Endothelial cell of umbilical vein (primary cell): ENCODE measurements at regions not wholly inside any gene's neighbourhood (a gene's known extent, or its start where the extent isn't known, plus 50 kb on each side); places are given as distances from the start of the nearest gene placed in this dataset.

Experiments
- BruUV-seq: library from RNA; stranded (reverse); fragments of 400-500 nt; replicated peaks from 2 replicates; lab custom pipeline; 2021; lab: Mats Ljungman, UMichigan
- CTCF ChIA-PET: fragments of 300-600, 350-600 bp; sonication (Branson Sonifier 250); formaldehyde crosslinking; loops from one replicate; lab custom pipeline; 2021; ENCODE audit warnings: antibody characterized with exemption, inconsistent platforms; lab: Charles Lee
- POLR2A ChIA-PET: fragments of 300-600, 350-600 bp; sonication (Branson Sonifier 250); formaldehyde crosslinking; loops from one replicate; lab custom pipeline; 2021; ENCODE audit warnings: antibody characterized with exemption, inconsistent platforms; lab: Charles Lee
- DNase-seq: peaks from one replicate; pipeline ENCODE4 v3.0.0-alpha.2; 2011; ENCODE audit warnings: low read depth, low spot score
- FAIRE-seq: peaks from 2 replicates; lab custom pipeline; 2011; peaks lifted over from hg19 to GRCh38; lab: Jason Lieb, UNC
- H2AFZ ChIP-seq: 2 replicates; pipeline ENCODE4 v1.6.0; 2012; ENCODE audit warnings: low read depth, low read length, control low read depth, inconsistent platforms
- H3K27ac ChIP-seq: 2 replicates; pipeline ENCODE4 v1.5.1; 2011; ENCODE audit warnings: low read depth, mild to moderate bottlenecking, control low read depth, low read length, moderate library complexity; ENCODE audit not compliant: insufficient read depth
- H3K27me3 ChIP-seq, 2 experiments: 2 replicates each; pipeline versions ENCODE4 v1.6.0 to v1.6.1; 2011; ENCODE audit warnings: low read length in 2 of 2, mixed read lengths in 1 of 2; ENCODE audit not compliant: control insufficient read depth in 2 of 2, insufficient read depth in 2 of 2
- H3K36me3 ChIP-seq, 2 experiments: 2 replicates in 1 of 2; 3 replicates in 1 of 2; pipeline ENCODE4 v1.5.1; 2011; ENCODE audit warnings: low read length in 2 of 2, mild to moderate bottlenecking in 1 of 2, moderate library complexity in 1 of 2; ENCODE audit not compliant: control insufficient read depth in 2 of 2, insufficient read depth in 2 of 2; ENCODE audit errors: extremely low read depth in 1 of 2
- H3K4me1 ChIP-seq: 3 replicates; pipeline ENCODE4 v1.5.1; 2011; ENCODE audit warnings: mild to moderate bottlenecking, low read length; ENCODE audit not compliant: control insufficient read depth, insufficient read depth; ENCODE audit errors: extremely low read depth
- H3K4me2 ChIP-seq: 2 replicates; pipeline ENCODE4 v1.6.1; 2011; ENCODE audit warnings: low read length, control low read depth, mixed read lengths; ENCODE audit not compliant: insufficient read depth
- H3K4me3 ChIP-seq, 3 experiments: fragments of 200-600 bp in 1 of 3; sonication (generic), shearing (Covaris generic) in 1 of 3; replicated peaks in 1 of 3; 2 replicates each; pipeline ENCODE4 v1.5.1; 2011 to 2016; ENCODE audit warnings: control low read depth in 3 of 3, low read length in 3 of 3, mild to moderate bottlenecking in 2 of 3, inconsistent platforms in 1 of 3, low read depth in 1 of 3, moderate library complexity in 1 of 3; ENCODE audit not compliant: insufficient read depth in 1 of 3
- H3K79me2 ChIP-seq: 2 replicates; pipeline ENCODE4 v1.6.0; 2012; ENCODE audit warnings: low read length, inconsistent platforms; ENCODE audit not compliant: control insufficient read depth, insufficient read depth
- H3K9ac ChIP-seq: replicated peaks from 2 replicates; pipeline ENCODE3; 2011; ENCODE audit warnings: low read length, control low read depth; ENCODE audit not compliant: insufficient read depth; ENCODE audit errors: extremely low read depth
- H3K9me1 ChIP-seq: replicated peaks from 3 replicates; pipeline ENCODE4 v1.6.0; 2011; ENCODE audit warnings: mild to moderate bottlenecking, low read length; ENCODE audit not compliant: control insufficient read depth, insufficient read depth; ENCODE audit errors: extremely low read depth
- H3K9me3 ChIP-seq: replicated peaks from 2 replicates; pipeline ENCODE4 v1.5.1; 2012; ENCODE audit warnings: low read length, inconsistent platforms; ENCODE audit not compliant: control insufficient read depth, insufficient read depth
- H4K20me1 ChIP-seq: replicated peaks from 2 replicates; pipeline ENCODE3; 2011; ENCODE audit warnings: mild to moderate bottlenecking, low read length; ENCODE audit not compliant: control insufficient read depth, insufficient read depth; ENCODE audit errors: extremely low read depth
- EZH2 ChIP-seq: IDR thresholded peaks from 2 replicates; pipeline ENCODE4 v1.6.1; 2012; ENCODE audit warnings: borderline replicate concordance, low read depth, mild to moderate bottlenecking, moderate library complexity, low read length, inconsistent platforms; ENCODE audit not compliant: severe bottlenecking
- FOS ChIP-seq: IDR thresholded peaks from 2 replicates; pipeline ENCODE4 v1.6.1; 2011; ENCODE audit warnings: mild to moderate bottlenecking, low read length, moderate library complexity, borderline replicate concordance; ENCODE audit not compliant: insufficient read depth
- GATA2 ChIP-seq: IDR thresholded peaks from 2 replicates; pipeline ENCODE4 v1.7.0; 2011; ENCODE audit warnings: low read depth, mild to moderate bottlenecking, moderate library complexity, mixed read lengths, low read length; ENCODE audit not compliant: insufficient read length, insufficient read depth
- JUN ChIP-seq: IDR thresholded peaks from 2 replicates; pipeline ENCODE4 v1.6.1; 2011; ENCODE audit warnings: borderline replicate concordance, low read depth; ENCODE audit not compliant: insufficient read length, insufficient read depth
- MAX ChIP-seq: IDR thresholded peaks from 2 replicates; pipeline ENCODE4 v1.6.1; 2011; ENCODE audit not compliant: insufficient read depth, insufficient read length
- MYC ChIP-seq: IDR thresholded peaks from one replicate; pipeline ENCODE4 v1.6.1; 2011; ENCODE audit warnings: mild to moderate bottlenecking, low read depth, low read length
- POLR2A ChIP-seq: IDR thresholded peaks from 2 replicates; pipeline ENCODE4 v1.6.1; 2012; ENCODE audit warnings: low read depth, mild to moderate bottlenecking, control low read depth, low read length
- POLR2AphosphoS5 ChIP-seq: IDR thresholded peaks from 2 replicates; pipeline ENCODE4 v1.6.1; 2012; ENCODE audit warnings: low read depth, mild to moderate bottlenecking, control low read depth, low read length, moderate library complexity; ENCODE audit not compliant: insufficient read depth
- dilution Hi-C: fragments of 300-500 bp; cut with MboI; formaldehyde crosslinking; loops from one replicate; pipeline ENCODE4 v1.15.0; 2019; ENCODE audit warnings: low sequenced_read_pairs; ENCODE audit not compliant: extremely low pct_ligation_motif_present
- intact Hi-C: fragments of 100-400 bp; cut with micrococcal nuclease; formaldehyde crosslinking; loops from one replicate; pipeline ENCODE4 v1.10.0; 2022
- TF ChIP-seq, protein P1 (sequence below), 2 donors: IDR thresholded peaks; 1 replicate in 1 of 2; 2 replicates in 1 of 2; pipeline ENCODE4 v1.5.1; 2011; ENCODE audit warnings: low read length in 2 of 2, mild to moderate bottlenecking in 2 of 2, moderate library complexity in 2 of 2, control low read depth in 1 of 2, inconsistent platforms in 1 of 2, low read depth in 1 of 2; ENCODE audit not compliant: insufficient read depth in 1 of 2; ENCODE audit errors: extremely low read depth in 1 of 2

- Histone ChIP-seq H3K27me3 (no peaks in the 10 kb centered on the region), H3K27ac (no peak overlapping the region), H3K4me3 (no peak overlapping the region), H3K9ac (no peak overlapping the region), H3K36me3 (no peaks in the 10 kb centered on the region), H3K79me2 (no peaks in the 10 kb centered on the region), H4K20me1 (no peaks in the 10 kb centered on the region), H3K9me1 (no peaks in the 10 kb centered on the region), H3K4me2 (no peak overlapping the region), H2AFZ (no peak overlapping the region), H3K9me3 (no peaks in the 10 kb centered on the region), H3K4me1 (no peaks in the 10 kb centered on the region)
- dilution Hi-C loops (no loop called here), intact Hi-C loops (no loop called here)
- POLR2A ChIA-PET, result no interaction called here
- no TSS peak for BruUV-seq
- TF ChIP-seq POLR2A (no peak), GATA2 (no peak)
- CTCF ChIA-PET, result no interaction called here
- no peak for FAIRE-seq
- no peak for DNase-seq
Observed at GRCh38 chr18:30359521-30359920, 683.0 kb downstream of the DSC3 start.

GRCh38 chr18:30358555-30358954 lies 684.0 kb downstream of the DSC3 start:
- Histone ChIP-seq H3K9me1 (no peaks in the 10 kb centered on the region), H3K4me3 (no peak overlapping the region), H3K9me3 (no peaks in the 10 kb centered on the region), H3K4me2 (no peak overlapping the region), H3K79me2 (no peaks in the 10 kb centered on the region), H2AFZ (no peak overlapping the region), H3K36me3 (no peaks in the 10 kb centered on the region), H3K27me3 (no peaks in the 10 kb centered on the region), H4K20me1 (no peaks in the 10 kb centered on the region), H3K9ac (no peak overlapping the region), H3K27ac (no peak overlapping the region), H3K4me1 (no peaks in the 10 kb centered on the region)
- FAIRE-seq (no peak), DNase-seq (no peak)
- TF ChIP-seq GATA2, result no peak
- TF ChIP-seq FOS, result no peak
- TF ChIP-seq POLR2A, result no peak
- no peak for TF ChIP-seq JUN
- no peak for TF ChIP-seq EZH2
- no peak for TF ChIP-seq MAX
- no peak for TF ChIP-seq POLR2AphosphoS5
- no peak for TF ChIP-seq MYC
- TF ChIP-seq, protein P1, sequence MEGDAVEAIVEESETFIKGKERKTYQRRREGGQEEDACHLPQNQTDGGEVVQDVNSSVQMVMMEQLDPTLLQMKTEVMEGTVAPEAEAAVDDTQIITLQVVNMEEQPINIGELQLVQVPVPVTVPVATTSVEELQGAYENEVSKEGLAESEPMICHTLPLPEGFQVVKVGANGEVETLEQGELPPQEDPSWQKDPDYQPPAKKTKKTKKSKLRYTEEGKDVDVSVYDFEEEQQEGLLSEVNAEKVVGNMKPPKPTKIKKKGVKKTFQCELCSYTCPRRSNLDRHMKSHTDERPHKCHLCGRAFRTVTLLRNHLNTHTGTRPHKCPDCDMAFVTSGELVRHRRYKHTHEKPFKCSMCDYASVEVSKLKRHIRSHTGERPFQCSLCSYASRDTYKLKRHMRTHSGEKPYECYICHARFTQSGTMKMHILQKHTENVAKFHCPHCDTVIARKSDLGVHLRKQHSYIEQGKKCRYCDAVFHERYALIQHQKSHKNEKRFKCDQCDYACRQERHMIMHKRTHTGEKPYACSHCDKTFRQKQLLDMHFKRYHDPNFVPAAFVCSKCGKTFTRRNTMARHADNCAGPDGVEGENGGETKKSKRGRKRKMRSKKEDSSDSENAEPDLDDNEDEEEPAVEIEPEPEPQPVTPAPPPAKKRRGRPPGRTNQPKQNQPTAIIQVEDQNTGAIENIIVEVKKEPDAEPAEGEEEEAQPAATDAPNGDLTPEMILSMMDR (IDR thresholded peaks at IDR 0.05; ENCODE audit: extremely low read depth in 1 of 2, insufficient read depth in 1 of 2, low read depth in 1 of 2, low read length in 2 of 2), result no peak
- ChIA-PET POLR2A (no interaction called here), CTCF (no interaction called here)
- intact Hi-C loops, result no loop called here
- BruUV-seq, result no TSS peak
- dilution Hi-C loops, result no loop called here
